ENCODE measurements at regions not wholly inside any gene's neighbourhood (a gene's known extent, or its start where the extent isn't known, plus 50 kb on each side); places are given as distances from the start of the nearest gene placed in this dataset.
"Not testable (repeated sequence)": the region's sequence is repeated elsewhere in the genome, so short reads cannot be mapped to it uniquely, and the experiment has no call there.

DNA sequence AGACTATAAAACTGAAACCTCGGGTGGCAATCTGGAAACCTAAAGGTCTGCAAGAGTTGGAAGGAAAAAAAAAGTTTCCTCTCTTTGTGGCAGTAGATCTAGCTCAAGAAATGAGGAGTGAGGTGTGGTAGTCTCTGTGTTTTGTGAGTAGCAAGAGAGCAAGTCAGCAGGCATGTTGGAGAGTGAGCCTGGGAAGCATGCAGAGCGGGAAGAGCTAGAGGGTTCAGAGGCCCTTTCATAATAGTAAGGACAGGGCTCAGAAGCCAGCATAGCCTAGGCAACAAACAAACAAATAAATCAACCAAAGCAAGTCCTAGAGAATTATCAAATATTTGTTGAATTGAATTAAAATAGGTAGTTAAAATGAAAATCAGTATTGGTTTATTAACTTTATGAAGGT lies 189.7 kb upstream of the CBLB start:
- Histone ChIP-seq H3K27me3 (ENCODE audit: control insufficient read depth, insufficient read depth, low read length) (no peaks in the 10 kb centered on the region), H3K9ac (ENCODE audit: low read depth, low read length) (no peak overlapping the region), H3K4me3 (ENCODE audit: low read depth, low read length) (no peak overlapping the region)

DNA sequence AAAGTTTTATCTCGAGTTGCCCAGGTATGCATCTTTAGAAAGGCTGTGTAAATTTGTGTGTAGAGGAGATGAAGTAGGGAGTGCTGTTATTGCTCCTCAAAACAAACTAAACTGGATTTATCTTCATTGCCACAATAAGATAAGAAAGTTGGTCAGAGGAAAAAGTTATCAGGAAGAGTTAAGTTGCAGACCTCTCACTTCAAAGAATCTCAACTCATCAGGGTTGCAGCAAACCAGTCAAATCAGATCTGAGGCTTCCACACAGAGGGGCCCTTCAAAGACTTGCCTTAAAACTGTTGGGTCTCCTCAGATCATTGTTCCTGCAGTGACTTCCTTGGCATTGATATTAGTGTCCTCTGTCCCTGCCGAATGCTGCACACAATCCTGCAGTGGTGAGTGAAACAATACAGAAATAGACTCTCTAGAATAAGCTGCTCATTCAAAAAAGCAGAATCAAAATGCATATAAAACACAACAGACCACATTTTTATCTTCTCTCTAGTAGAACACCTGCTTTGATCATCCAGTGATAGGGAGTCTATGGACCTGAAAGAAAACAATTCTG lies 191.2 kb upstream of the CBLB start:
- H3K4me1 ChIP-seq (ENCODE audit: control insufficient read depth, insufficient read depth, low read length), result no peaks in the 10 kb centered on the region
- no peak overlapping the region for H3K9ac ChIP-seq (ENCODE audit: low read depth, low read length)
- no peaks in the 10 kb centered on the region for H3K36me3 ChIP-seq (ENCODE audit: control insufficient read depth, insufficient read depth, low read length)

More for the DNA sequence above, 189.7 kb upstream of the CBLB start:
- H3K36me3 ChIP-seq (ENCODE audit: control insufficient read depth, insufficient read depth, low read length), result no peaks in the 10 kb centered on the region
- no peaks in the 10 kb centered on the region for H3K4me1 ChIP-seq (ENCODE audit: control insufficient read depth, insufficient read depth, low read length)
- no peaks in the 10 kb centered on the region for H3K9me3 ChIP-seq (ENCODE audit: control insufficient read depth, insufficient read depth, low read length)

DNA sequence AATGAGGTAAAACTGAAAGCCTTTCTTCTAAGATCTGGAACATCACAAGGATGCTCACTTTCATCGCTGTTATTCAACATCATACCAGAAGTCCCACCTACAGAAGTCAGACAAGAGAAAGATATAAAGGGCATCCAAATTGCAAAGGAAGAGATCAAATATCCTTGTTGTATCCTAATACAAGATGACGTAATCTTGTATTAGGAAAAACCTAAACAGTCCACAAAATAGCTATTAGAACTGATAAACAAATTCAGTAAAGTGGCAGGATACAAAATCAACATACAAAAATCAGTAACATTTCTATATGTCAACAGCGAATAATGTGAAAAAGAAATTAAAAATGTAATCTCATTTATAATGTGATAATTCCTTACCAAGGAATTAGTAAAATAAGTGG lies 195.1 kb upstream of the CBLB start:
- Histone ChIP-seq H3K27me3 (ENCODE audit: control insufficient read depth, insufficient read depth, low read length) (no peaks in the 10 kb centered on the region), H3K9me3 (ENCODE audit: control insufficient read depth, insufficient read depth, low read length) (no peaks in the 10 kb centered on the region), H3K4me3 (ENCODE audit: low read depth, low read length) (no peak overlapping the region), H3K4me1 (ENCODE audit: control insufficient read depth, insufficient read depth, low read length) (no peaks in the 10 kb centered on the region), H3K9ac (ENCODE audit: low read depth, low read length) (no peak overlapping the region), H3K36me3 (ENCODE audit: control insufficient read depth, insufficient read depth, low read length) (no peaks in the 10 kb centered on the region)

More for the DNA sequence above, 191.2 kb upstream of the CBLB start:
- Histone ChIP-seq H3K27me3 (ENCODE audit: control insufficient read depth, insufficient read depth, low read length) (no peaks in the 10 kb centered on the region), H3K4me3 (ENCODE audit: low read depth, low read length) (no peak overlapping the region), H3K9me3 (ENCODE audit: control insufficient read depth, insufficient read depth, low read length) (no peaks in the 10 kb centered on the region)

DNA sequence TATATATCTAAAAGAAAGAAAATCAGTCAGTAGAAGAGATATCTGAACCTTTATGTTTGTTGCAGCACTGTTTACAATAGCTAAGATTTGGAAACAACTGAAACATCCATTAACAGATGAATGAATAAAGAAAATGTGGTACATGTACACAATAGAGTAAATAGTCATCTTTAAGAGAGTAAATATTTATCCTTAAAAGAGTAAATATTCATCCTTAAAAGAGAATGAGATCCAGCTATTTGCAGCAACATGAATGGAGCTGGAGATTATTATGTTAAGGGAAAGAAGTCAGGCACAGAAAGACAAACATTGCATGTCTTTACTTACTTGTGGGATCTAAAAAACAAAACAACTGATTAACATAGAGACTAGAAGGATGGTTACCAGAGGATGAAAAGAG lies 197.0 kb upstream of the CBLB start:
- H3K4me3 ChIP-seq (ENCODE audit: low read depth, low read length), result no peak overlapping the region
- no peaks in the 10 kb centered on the region for H3K4me1 ChIP-seq (ENCODE audit: control insufficient read depth, insufficient read depth, low read length)
- H3K9ac ChIP-seq (ENCODE audit: low read depth, low read length), result no peak overlapping the region
- H3K36me3 ChIP-seq (ENCODE audit: control insufficient read depth, insufficient read depth, low read length), result no peaks in the 10 kb centered on the region
- no peaks in the 10 kb centered on the region for H3K27me3 ChIP-seq (ENCODE audit: control insufficient read depth, insufficient read depth, low read length)
- H3K9me3 ChIP-seq (ENCODE audit: control insufficient read depth, insufficient read depth, low read length), result no peaks in the 10 kb centered on the region

DNA sequence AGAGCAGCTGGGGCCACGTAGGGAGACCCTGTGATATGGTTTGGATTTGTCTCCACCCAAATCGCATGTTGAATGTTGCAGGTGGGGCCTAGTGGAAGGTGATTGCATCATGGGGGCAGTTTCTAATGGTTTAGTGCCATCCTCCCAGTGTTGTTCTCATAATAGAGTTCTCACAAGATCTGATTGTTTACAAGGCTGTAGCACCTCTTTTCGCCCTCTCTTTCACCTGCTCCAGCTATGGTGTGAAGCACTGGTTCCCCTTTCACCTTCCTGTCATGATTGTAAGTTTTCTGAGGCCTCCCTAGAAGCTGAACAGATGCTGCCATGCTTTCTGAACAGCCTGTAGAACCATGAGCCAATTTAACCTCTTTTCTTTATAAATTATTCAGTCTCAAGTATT lies 198.9 kb upstream of the CBLB start:
- H3K9ac ChIP-seq (ENCODE audit: low read depth, low read length), result no peak overlapping the region

DNA sequence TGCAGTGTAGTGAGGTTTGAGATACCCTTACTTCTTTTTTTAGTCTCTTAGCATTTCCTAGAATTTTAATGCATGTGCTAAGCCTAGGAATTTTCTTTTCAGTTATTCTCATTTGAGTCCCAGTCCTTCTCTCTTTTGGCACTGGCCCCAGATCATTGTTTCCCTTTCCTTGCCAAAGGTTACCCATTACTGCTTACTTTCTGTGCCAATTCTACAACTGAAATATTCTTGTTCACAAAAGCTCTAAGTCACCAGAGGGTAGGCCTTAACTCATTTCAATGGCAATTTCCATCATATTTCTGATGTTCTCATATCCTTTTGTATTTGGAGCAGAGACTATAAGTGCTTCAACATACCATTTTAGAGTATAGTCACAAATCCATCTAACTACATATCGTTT lies 199.6 kb upstream of the CBLB start:
- Histone ChIP-seq H3K4me3 (ENCODE audit: low read depth, low read length) (no peak overlapping the region), H3K4me1 (ENCODE audit: control insufficient read depth, insufficient read depth, low read length) (no peaks in the 10 kb centered on the region), H3K9me3 (ENCODE audit: control insufficient read depth, insufficient read depth, low read length) (no peaks in the 10 kb centered on the region), H3K9ac (ENCODE audit: low read depth, low read length) (no peak overlapping the region), H3K36me3 (ENCODE audit: control insufficient read depth, insufficient read depth, low read length) (no peaks in the 10 kb centered on the region), H3K27me3 (ENCODE audit: control insufficient read depth, insufficient read depth, low read length) (no peaks in the 10 kb centered on the region)

More for the DNA sequence above, 198.9 kb upstream of the CBLB start:
- Histone ChIP-seq H3K36me3 (ENCODE audit: control insufficient read depth, insufficient read depth, low read length) (no peaks in the 10 kb centered on the region), H3K4me3 (ENCODE audit: low read depth, low read length) (no peak overlapping the region), H3K27me3 (ENCODE audit: control insufficient read depth, insufficient read depth, low read length) (no peaks in the 10 kb centered on the region), H3K9me3 (ENCODE audit: control insufficient read depth, insufficient read depth, low read length) (no peaks in the 10 kb centered on the region), H3K4me1 (ENCODE audit: control insufficient read depth, insufficient read depth, low read length) (no peaks in the 10 kb centered on the region)

DNA sequence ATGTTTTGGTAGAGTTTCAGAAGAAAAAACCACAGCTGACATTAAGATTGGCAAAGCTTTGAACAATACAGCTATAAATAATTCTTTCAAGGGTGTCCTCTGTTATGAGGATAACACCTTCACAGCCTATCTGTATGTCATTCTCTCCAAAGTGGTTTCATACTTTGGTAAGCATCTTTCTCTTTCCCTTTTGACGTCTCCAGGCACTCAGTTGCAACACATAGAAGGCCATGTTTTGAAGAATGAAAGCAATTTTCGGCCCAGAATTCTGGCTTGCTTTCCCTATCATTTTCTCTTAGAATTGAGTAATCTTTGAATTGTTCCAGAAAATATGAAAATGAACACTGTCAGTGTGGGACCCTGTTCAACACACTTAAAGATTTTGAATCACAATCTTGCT lies 200.0 kb upstream of the CBLB start:
- no peaks in the 10 kb centered on the region for H3K9me3 ChIP-seq (ENCODE audit: control insufficient read depth, insufficient read depth, low read length)
- no peaks in the 10 kb centered on the region for H3K4me1 ChIP-seq (ENCODE audit: control insufficient read depth, insufficient read depth, low read length)
- H3K9ac ChIP-seq (ENCODE audit: low read depth, low read length), result no peak overlapping the region
- H3K27me3 ChIP-seq (ENCODE audit: control insufficient read depth, insufficient read depth, low read length), result no peaks in the 10 kb centered on the region
- H3K36me3 ChIP-seq (ENCODE audit: control insufficient read depth, insufficient read depth, low read length), result no peaks in the 10 kb centered on the region
- no peak overlapping the region for H3K4me3 ChIP-seq (ENCODE audit: low read depth, low read length)

DNA sequence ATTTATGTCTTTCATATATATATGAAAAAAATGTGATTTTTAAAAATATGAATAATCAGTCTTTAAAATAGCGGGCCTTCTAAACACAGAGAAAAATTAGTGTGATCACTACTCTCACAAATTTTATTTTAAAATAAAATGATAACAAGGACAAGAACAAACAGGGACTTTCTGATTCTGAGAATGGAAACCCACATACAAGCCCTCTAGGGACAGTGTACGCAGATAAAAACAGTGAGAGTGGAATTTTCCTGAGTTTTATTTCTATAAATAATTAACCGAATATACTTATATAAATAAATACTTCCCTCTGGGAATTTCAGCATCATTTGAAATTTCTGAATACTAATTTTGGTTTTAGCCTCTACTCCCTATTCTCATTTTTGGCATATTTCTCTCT lies 201.4 kb upstream of the CBLB start:
- H3K4me1 ChIP-seq (ENCODE audit: control insufficient read depth, insufficient read depth, low read length), result no peaks in the 10 kb centered on the region
- H3K27me3 ChIP-seq (ENCODE audit: control insufficient read depth, insufficient read depth, low read length), result no peaks in the 10 kb centered on the region

DNA sequence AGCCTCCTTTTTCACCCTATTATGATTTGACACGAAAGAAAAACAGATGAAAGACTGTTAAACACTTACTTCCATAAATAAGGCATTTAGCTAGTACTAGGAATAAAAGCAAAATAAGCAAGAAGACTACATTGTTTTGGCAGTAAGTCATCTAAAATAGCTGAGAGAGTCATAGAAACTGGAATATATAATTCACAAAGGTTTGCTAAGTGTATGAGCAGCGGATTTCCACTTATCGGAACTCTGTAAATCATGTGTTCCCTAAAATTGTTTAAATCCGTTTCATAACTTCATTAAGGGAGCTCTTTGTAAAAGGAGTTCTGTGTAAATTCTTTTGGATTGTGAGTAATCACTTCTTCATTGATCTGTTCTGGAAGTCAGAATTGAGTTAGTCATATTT lies 202.5 kb upstream of the CBLB start:
- Histone ChIP-seq H3K9ac (ENCODE audit: low read depth, low read length) (no peak overlapping the region), H3K9me3 (ENCODE audit: control insufficient read depth, insufficient read depth, low read length) (no peaks in the 10 kb centered on the region), H3K36me3 (ENCODE audit: control insufficient read depth, insufficient read depth, low read length) (no peaks in the 10 kb centered on the region), H3K4me3 (ENCODE audit: low read depth, low read length) (no peak overlapping the region), H3K27me3 (ENCODE audit: control insufficient read depth, insufficient read depth, low read length) (no peaks in the 10 kb centered on the region), H3K4me1 (ENCODE audit: control insufficient read depth, insufficient read depth, low read length) (no peaks in the 10 kb centered on the region)

More for the DNA sequence above, 201.4 kb upstream of the CBLB start:
- Histone ChIP-seq H3K36me3 (ENCODE audit: control insufficient read depth, insufficient read depth, low read length) (no peaks in the 10 kb centered on the region), H3K4me3 (ENCODE audit: low read depth, low read length) (no peak overlapping the region), H3K9ac (ENCODE audit: low read depth, low read length) (no peak overlapping the region), H3K9me3 (ENCODE audit: control insufficient read depth, insufficient read depth, low read length) (no peaks in the 10 kb centered on the region)

DNA sequence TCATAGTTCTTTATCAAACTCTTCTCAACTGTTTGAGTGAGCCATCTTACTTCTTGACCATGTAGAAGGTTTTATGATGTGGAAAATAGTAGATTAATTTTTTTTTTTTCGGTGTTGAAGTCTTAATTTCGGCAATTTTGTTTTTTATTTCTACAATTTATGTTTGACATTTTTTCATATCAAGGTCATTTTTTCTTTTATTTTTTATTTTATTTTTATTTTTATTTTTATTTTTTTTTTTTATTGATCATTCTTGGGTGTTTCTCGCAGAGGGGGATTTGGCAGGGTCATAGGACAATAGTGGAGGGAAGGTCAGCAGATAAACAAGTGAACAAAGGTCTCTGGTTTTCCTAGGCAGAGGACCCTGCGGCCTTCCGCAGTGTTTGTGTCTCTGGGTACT lies 203.8 kb upstream of the CBLB start:
- H3K9me3 ChIP-seq (ENCODE audit: control insufficient read depth, insufficient read depth, low read length); H3K4me1 ChIP-seq (ENCODE audit: control insufficient read depth, insufficient read depth, low read length); H3K4me3 ChIP-seq (ENCODE audit: low read depth, low read length); H3K9ac ChIP-seq (ENCODE audit: low read depth, low read length); H3K27me3 ChIP-seq (ENCODE audit: control insufficient read depth, insufficient read depth, low read length); H3K36me3 ChIP-seq (ENCODE audit: control insufficient read depth, insufficient read depth, low read length): not testable (repeated sequence)

DNA sequence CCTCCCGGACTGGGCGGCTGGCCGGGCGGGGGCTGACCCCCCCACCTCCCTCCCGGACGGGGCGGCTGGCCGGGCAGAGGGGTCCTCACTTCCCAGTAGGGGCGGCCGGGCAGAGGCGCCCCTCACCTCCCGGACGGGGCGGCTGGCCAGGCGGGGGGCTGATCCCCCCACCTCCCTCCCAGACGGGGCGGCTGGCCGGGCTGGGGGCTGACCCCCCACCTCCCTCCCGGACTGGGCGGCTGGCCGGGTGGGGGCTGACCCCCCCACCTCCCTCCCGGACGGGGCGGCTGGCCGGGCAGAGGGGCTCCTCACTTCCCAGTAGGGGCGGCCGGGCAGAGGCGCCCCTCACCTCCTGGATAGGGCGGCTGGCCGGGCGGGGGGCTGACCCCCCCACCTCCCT lies 205.0 kb upstream of the CBLB start:
- not testable (repeated sequence) for H3K27me3 ChIP-seq (ENCODE audit: control insufficient read depth, insufficient read depth, low read length); H3K4me1 ChIP-seq (ENCODE audit: control insufficient read depth, insufficient read depth, low read length); H3K9me3 ChIP-seq (ENCODE audit: control insufficient read depth, insufficient read depth, low read length); H3K4me3 ChIP-seq (ENCODE audit: low read depth, low read length); H3K9ac ChIP-seq (ENCODE audit: low read depth, low read length); H3K36me3 ChIP-seq (ENCODE audit: control insufficient read depth, insufficient read depth, low read length)

DNA sequence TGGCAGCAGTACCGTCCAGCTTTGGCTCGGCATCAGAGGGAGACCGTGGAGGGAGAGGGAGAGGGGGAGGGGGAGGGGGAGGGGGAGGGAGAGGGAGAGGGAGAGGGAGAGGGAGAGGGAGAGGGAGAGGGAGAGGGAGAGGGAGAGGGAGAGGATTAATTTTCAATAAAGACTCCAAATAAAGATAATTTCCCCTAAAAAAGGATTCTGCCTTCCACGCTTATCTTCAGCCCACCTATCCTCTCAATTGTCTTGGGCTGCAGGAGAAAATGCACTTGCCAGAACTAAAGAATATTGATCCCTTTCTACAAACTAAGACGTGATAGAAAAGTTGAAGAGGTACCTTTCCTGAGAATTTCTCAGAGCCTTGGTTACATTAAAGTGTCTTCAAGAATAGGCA lies 206.9 kb upstream of the CBLB start:
- H3K9me3 ChIP-seq (ENCODE audit: control insufficient read depth, insufficient read depth, low read length); H3K4me3 ChIP-seq (ENCODE audit: low read depth, low read length); H3K9ac ChIP-seq (ENCODE audit: low read depth, low read length): not testable (repeated sequence)

DNA sequence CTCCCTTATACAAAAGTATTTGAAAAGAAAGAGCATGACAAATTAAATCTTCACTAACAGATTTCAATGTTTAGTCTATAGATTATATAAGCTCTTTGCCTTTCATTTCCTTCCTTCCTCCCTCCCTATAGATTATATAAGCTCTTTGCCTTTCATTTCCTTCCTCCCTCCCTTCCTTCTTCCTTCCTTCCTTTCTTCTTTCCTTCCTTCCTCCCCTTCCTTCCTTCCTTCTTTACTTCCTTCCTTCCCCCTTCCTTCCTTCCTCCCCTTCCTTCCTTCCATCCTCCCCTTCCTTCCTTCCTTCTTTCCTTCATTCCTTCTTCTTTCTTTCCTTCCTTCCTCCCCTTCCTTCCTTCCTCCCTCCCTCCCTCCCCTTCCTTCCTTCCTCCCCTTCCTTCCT lies 209.8 kb upstream of the CBLB start:
- Histone ChIP-seq H3K9me3 (ENCODE audit: control insufficient read depth, insufficient read depth, low read length) (no peaks in the 10 kb centered on the region), H3K9ac (ENCODE audit: low read depth, low read length) (no peak overlapping the region), H3K36me3 (ENCODE audit: control insufficient read depth, insufficient read depth, low read length) (no peaks in the 10 kb centered on the region), H3K4me3 (ENCODE audit: low read depth, low read length) (no peak overlapping the region), H3K4me1 (ENCODE audit: control insufficient read depth, insufficient read depth, low read length) (no peaks in the 10 kb centered on the region), H3K27me3 (ENCODE audit: control insufficient read depth, insufficient read depth, low read length) (no peaks in the 10 kb centered on the region)

More for the DNA sequence above, 206.9 kb upstream of the CBLB start:
- not testable (repeated sequence) for H3K4me1 ChIP-seq (ENCODE audit: control insufficient read depth, insufficient read depth, low read length); H3K36me3 ChIP-seq (ENCODE audit: control insufficient read depth, insufficient read depth, low read length); H3K27me3 ChIP-seq (ENCODE audit: control insufficient read depth, insufficient read depth, low read length)

Data from iPS-15b (cell line).